ENCODE measurements at regions not wholly inside any gene's neighbourhood (a gene's known extent, or its start where the extent isn't known, plus 50 kb on each side); places are given as distances from the start of the nearest gene placed in this dataset.

DNA sequence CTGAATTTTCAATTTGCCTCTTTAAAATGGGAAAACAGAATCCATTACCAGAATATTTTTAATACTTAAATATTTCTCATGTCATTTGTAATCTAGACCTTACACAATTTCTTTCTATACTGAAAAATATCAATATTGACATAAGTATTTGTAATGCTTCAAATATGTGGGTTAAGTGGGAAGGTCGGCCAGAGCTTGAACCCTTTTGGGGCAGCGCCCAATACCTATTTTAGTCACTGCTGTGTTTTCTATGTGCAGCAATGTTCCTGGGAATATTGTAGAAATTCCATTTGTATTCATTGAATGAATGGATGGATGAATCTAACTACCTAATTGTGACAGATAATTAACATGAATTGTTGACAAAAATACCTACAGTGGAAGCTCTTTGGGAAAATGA is 459.7 kb upstream of the ZNF717 start:
- no peaks in the 10 kb centered on the region for H3K79me2 ChIP-seq (ENCODE audit: insufficient read depth, low read depth, low read length)
- H3K4me3 ChIP-seq (ENCODE audit: low read depth, low read length, poor library complexity, severe bottlenecking) = no peak overlapping the region
- no peaks in the 10 kb centered on the region for H3K36me3 ChIP-seq (ENCODE audit: insufficient read depth, low read length)
- H3K9me3 ChIP-seq (ENCODE audit: low read length) = no peaks in the 10 kb centered on the region
- no peak overlapping the region for H3K4me2 ChIP-seq (ENCODE audit: low read length)
- no peaks in the 10 kb centered on the region for H3K4me1 ChIP-seq (ENCODE audit: insufficient read depth, low read length, poor library complexity, severe bottlenecking)
- no TSS peak for BruUV-seq (replicated peaks)
- CTCF ChIA-PET (ENCODE audit: unreplicated experiment) = no interaction called here
- no peak for DNase-seq (ENCODE audit: low spot score)
- H3K27ac ChIP-seq (ENCODE audit: low read depth, low read length, poor library complexity, severe bottlenecking) = no peak overlapping the region
- intact Hi-C loops (cut with micrococcal nuclease; ENCODE audit: unreplicated experiment) = no loop called here
- no peaks in the 10 kb centered on the region for H4K20me1 ChIP-seq (ENCODE audit: insufficient read depth, low read length)
- H3K9me2 ChIP-seq (ENCODE audit: insufficient read depth, low read length) = no peaks in the 10 kb centered on the region
- POLR2A ChIA-PET = interaction anchor here (0.7 kb wide), 1 partner anchor 1350 kb away, joined by 4 read pairs; no protein-coding TSS in a partner anchor
- TF ChIP-seq EZH2phosphoT487 (IDR thresholded peaks at IDR 0.05; ENCODE audit: borderline replicate concordance, low read depth, low read length) = no peak
- TF ChIP-seq, protein P1, sequence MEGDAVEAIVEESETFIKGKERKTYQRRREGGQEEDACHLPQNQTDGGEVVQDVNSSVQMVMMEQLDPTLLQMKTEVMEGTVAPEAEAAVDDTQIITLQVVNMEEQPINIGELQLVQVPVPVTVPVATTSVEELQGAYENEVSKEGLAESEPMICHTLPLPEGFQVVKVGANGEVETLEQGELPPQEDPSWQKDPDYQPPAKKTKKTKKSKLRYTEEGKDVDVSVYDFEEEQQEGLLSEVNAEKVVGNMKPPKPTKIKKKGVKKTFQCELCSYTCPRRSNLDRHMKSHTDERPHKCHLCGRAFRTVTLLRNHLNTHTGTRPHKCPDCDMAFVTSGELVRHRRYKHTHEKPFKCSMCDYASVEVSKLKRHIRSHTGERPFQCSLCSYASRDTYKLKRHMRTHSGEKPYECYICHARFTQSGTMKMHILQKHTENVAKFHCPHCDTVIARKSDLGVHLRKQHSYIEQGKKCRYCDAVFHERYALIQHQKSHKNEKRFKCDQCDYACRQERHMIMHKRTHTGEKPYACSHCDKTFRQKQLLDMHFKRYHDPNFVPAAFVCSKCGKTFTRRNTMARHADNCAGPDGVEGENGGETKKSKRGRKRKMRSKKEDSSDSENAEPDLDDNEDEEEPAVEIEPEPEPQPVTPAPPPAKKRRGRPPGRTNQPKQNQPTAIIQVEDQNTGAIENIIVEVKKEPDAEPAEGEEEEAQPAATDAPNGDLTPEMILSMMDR (conservative IDR thresholded peaks at IDR 0.05; ENCODE audit: low read length) = no peak
- H2AFZ ChIP-seq (ENCODE audit: low read length) = no peak overlapping the region

DNA sequence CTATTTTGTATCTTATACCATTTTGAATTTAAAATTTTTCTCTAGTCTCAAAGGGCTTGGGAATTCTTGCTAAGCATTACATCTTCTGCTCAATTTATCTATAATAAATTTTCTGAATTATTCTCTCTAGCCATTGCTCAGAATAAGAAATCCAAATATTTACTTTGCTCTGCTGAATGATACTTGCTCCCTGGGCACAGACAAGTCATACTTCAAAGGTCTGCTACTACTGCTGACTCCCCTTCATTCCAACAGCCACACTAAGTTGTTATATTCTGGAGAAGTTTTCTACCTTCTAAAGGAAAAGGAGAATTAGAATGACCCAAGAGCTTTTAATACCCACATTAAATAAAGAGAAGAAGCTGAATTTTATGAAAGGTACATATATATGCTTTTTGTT is 460.3 kb upstream of the ZNF717 start:
- no peak for DNase-seq (ENCODE audit: low spot score)
- CTCF ChIA-PET (ENCODE audit: unreplicated experiment) = no interaction called here
- no peak overlapping the region for H3K4me3 ChIP-seq (ENCODE audit: low read depth, low read length, poor library complexity, severe bottlenecking)
- H3K9me2 ChIP-seq (ENCODE audit: insufficient read depth, low read length) = no peaks in the 10 kb centered on the region
- H3K4me2 ChIP-seq (ENCODE audit: low read length) = no peak overlapping the region
- H4K20me1 ChIP-seq (ENCODE audit: insufficient read depth, low read length) = no peaks in the 10 kb centered on the region
- H3K27ac ChIP-seq (ENCODE audit: low read depth, low read length, poor library complexity, severe bottlenecking) = no peak overlapping the region
- H2AFZ ChIP-seq (ENCODE audit: low read length) = no peak overlapping the region
- BruUV-seq (replicated peaks) = no TSS peak
- POLR2A ChIA-PET = interaction anchor here (0.6 to 0.7 kb wide), 2 partner anchors 406 to 1351 kb away, joined by 3 to 4 read pairs; no protein-coding TSS in a partner anchor
- intact Hi-C loops (cut with micrococcal nuclease; ENCODE audit: unreplicated experiment) = no loop called here
- TF ChIP-seq EZH2phosphoT487 (IDR thresholded peaks at IDR 0.05; ENCODE audit: borderline replicate concordance, low read depth, low read length) = no peak
- no peaks in the 10 kb centered on the region for H3K9me3 ChIP-seq (ENCODE audit: low read length)
- no peaks in the 10 kb centered on the region for H3K36me3 ChIP-seq (ENCODE audit: insufficient read depth, low read length)
- no peaks in the 10 kb centered on the region for H3K4me1 ChIP-seq (ENCODE audit: insufficient read depth, low read length, poor library complexity, severe bottlenecking)
- H3K79me2 ChIP-seq (ENCODE audit: insufficient read depth, low read depth, low read length) = no peaks in the 10 kb centered on the region

DNA sequence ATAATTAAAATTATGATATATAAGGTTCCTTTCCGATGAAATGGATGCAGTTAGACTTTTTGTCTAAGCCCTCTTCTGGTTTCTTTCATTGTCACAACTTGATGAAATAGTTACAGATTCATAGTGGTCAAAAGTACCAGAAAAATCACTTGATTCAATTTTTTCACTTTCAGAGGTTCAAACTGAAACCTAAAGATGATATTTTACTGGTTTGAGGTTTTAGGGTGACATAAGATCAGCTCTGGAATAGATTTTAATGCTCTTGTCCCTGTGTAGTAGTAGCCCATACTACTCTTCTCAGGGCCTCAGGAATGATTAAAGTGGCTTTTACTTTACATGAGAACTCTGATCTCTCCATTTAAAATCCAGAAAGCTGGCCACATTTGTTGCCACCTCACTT is 479.1 kb upstream of the ZNF717 start:
- intact Hi-C loops (cut with micrococcal nuclease; ENCODE audit: unreplicated experiment) = no loop called here
- Histone ChIP-seq H3K79me2 (ENCODE audit: insufficient read depth, low read depth, low read length) (no peaks in the 10 kb centered on the region), H3K36me3 (ENCODE audit: insufficient read depth, low read length) (no peaks in the 10 kb centered on the region), H3K4me2 (ENCODE audit: low read length) (no peak overlapping the region), H3K4me1 (ENCODE audit: insufficient read depth, low read length, poor library complexity, severe bottlenecking) (no peaks in the 10 kb centered on the region), H3K9me2 (ENCODE audit: insufficient read depth, low read length) (no peaks in the 10 kb centered on the region), H4K20me1 (ENCODE audit: insufficient read depth, low read length) (no peaks in the 10 kb centered on the region), H3K9me3 (ENCODE audit: low read length) (no peaks in the 10 kb centered on the region), H2AFZ (ENCODE audit: low read length) (no peak overlapping the region), H3K4me3 (ENCODE audit: low read depth, low read length, poor library complexity, severe bottlenecking) (no peak overlapping the region), H3K27ac (ENCODE audit: low read depth, low read length, poor library complexity, severe bottlenecking) (no peak overlapping the region)
- ChIA-PET POLR2A (interaction anchor here (0.7 kb wide), 1 partner anchor 139 kb away, joined by 4 read pairs; no protein-coding TSS in a partner anchor), CTCF (ENCODE audit: unreplicated experiment) (no interaction called here)
- no TSS peak for BruUV-seq (replicated peaks)
- DNase-seq (ENCODE audit: low spot score) = no peak
- no peak for TF ChIP-seq EZH2phosphoT487 (IDR thresholded peaks at IDR 0.05; ENCODE audit: borderline replicate concordance, low read depth, low read length)
- TF ChIP-seq, protein P1 (conservative IDR thresholded peaks at IDR 0.05; ENCODE audit: low read length) = no peak
